Mesenchymal stem cell (in vitro differentiated cells and primary cell): ENCODE measurements at regions not wholly inside any gene's neighbourhood (a gene's known extent, or its start where the extent isn't known, plus 50 kb on each side); places are given as distances from the start of the nearest gene placed in this dataset.

Experiments used
- DNase-seq: peaks from one replicate; pipeline ENCODE4 v3.0.0-alpha.2; 2013
- H2AFZ ChIP-seq: one replicate; pipeline ENCODE4 v1.6.1; 2013; ENCODE audit warnings: low read depth, mild to moderate bottlenecking, control low read depth, inconsistent platforms, low read length, moderate library complexity
- H2AK5ac ChIP-seq: 2 replicates; pipeline ENCODE4 v1.6.1; 2013; ENCODE audit warnings: low read length, moderate library complexity, mild to moderate bottlenecking, inconsistent platforms; ENCODE audit not compliant: severe bottlenecking
- H2BK120ac ChIP-seq: one replicate; pipeline ENCODE4 v1.6.1; 2013; ENCODE audit warnings: low read depth, mild to moderate bottlenecking, inconsistent platforms, low read length, moderate library complexity
- H2BK12ac ChIP-seq, 2 experiments: one replicate each; pipeline ENCODE4 v1.6.1; 2013; ENCODE audit warnings: inconsistent platforms in 2 of 2, low read length in 2 of 2, mild to moderate bottlenecking in 2 of 2, moderate library complexity in 2 of 2, control low read depth in 1 of 2
- H2BK15ac ChIP-seq: one replicate; pipeline ENCODE4 v1.6.1; 2013; ENCODE audit warnings: mild to moderate bottlenecking, low read depth, inconsistent platforms; ENCODE audit not compliant: poor library complexity, severe bottlenecking
- H2BK5ac ChIP-seq: 2 replicates; pipeline ENCODE4 v1.6.1; 2013; ENCODE audit warnings: low read depth, mild to moderate bottlenecking, low read length, control low read depth, inconsistent platforms; ENCODE audit not compliant: poor library complexity, severe bottlenecking
- H3K14ac ChIP-seq, 2 experiments: one replicate each; pipeline ENCODE4 v1.6.1; 2013; ENCODE audit warnings: inconsistent platforms in 2 of 2, low read length in 2 of 2, control low read depth in 1 of 2, mild to moderate bottlenecking in 1 of 2, moderate library complexity in 1 of 2
- H3K18ac ChIP-seq, 2 experiments: one replicate each; pipeline ENCODE4 v1.6.1; 2013; ENCODE audit warnings: inconsistent platforms in 2 of 2, low read length in 2 of 2, control low read depth in 1 of 2, low read depth in 1 of 2, mild to moderate bottlenecking in 1 of 2
- H3K23ac ChIP-seq, 2 experiments: one replicate each; pipeline ENCODE4 v1.6.1; 2013; ENCODE audit warnings: inconsistent platforms in 2 of 2, low read length in 2 of 2, mild to moderate bottlenecking in 2 of 2, moderate library complexity in 2 of 2, control low read depth in 1 of 2
- H3K27ac ChIP-seq: 2 replicates; pipeline ENCODE4 v1.5.1; 2013; ENCODE audit warnings: mild to moderate bottlenecking, moderate library complexity, low read length, control low read depth, inconsistent platforms; ENCODE audit not compliant: poor library complexity, severe bottlenecking
- H3K27me3 ChIP-seq, 2 experiments: 2 replicates each; pipeline versions ENCODE4 v1.6.1 to v1.7.0; 2013; ENCODE audit warnings: low read length in 2 of 2, mild to moderate bottlenecking in 2 of 2, moderate library complexity in 2 of 2, control low read depth in 1 of 2, inconsistent platforms in 1 of 2; ENCODE audit not compliant: control insufficient read depth in 1 of 2, insufficient read depth in 1 of 2
- H3K36me3 ChIP-seq, 2 experiments: 2 replicates each; pipeline versions ENCODE4 v1.6.1 to v1.7.0; 2013; ENCODE audit warnings: low read length in 2 of 2, control low read depth in 1 of 2, inconsistent platforms in 1 of 2, low read depth in 1 of 2, mild to moderate bottlenecking in 1 of 2; ENCODE audit not compliant: insufficient read depth in 2 of 2, control insufficient read depth in 1 of 2
- H3K4ac ChIP-seq, 2 experiments: one replicate each; pipeline ENCODE4 v1.6.1; 2013; ENCODE audit warnings: inconsistent platforms in 2 of 2, low read length in 2 of 2, mild to moderate bottlenecking in 2 of 2, moderate library complexity in 2 of 2, control low read depth in 1 of 2, low read depth in 1 of 2
- H3K4me1 ChIP-seq: 2 replicates; pipeline ENCODE4 v1.6.1; 2013; ENCODE audit warnings: low read depth, low read length, control low read depth; ENCODE audit not compliant: control insufficient read depth, insufficient read depth
- H3K4me2 ChIP-seq: 2 replicates; pipeline ENCODE4 v1.6.1; 2013; ENCODE audit warnings: low read length, mild to moderate bottlenecking, inconsistent platforms; ENCODE audit not compliant: poor library complexity, severe bottlenecking
- H3K4me3 ChIP-seq, 2 experiments: 2 replicates each; pipeline versions ENCODE4 v1.5.1 to v1.7.0; 2013; ENCODE audit warnings: low read length in 2 of 2, mild to moderate bottlenecking in 2 of 2, control low read depth in 1 of 2, low read depth in 1 of 2; ENCODE audit not compliant: insufficient read depth in 1 of 2
- H3K79me1 ChIP-seq: replicated peaks from 2 replicates; pipeline ENCODE4 v1.6.1; 2013; ENCODE audit warnings: mild to moderate bottlenecking, control low read depth, low read length, inconsistent platforms; ENCODE audit not compliant: poor library complexity, severe bottlenecking
- H3K9ac ChIP-seq: 2 replicates; pipeline ENCODE4 v1.7.0; 2013; ENCODE audit warnings: mild to moderate bottlenecking, low read length, moderate library complexity
- H3K9me3 ChIP-seq: 2 replicates; pipeline ENCODE4 v1.7.0; 2013; ENCODE audit warnings: mild to moderate bottlenecking, low read length; ENCODE audit not compliant: control insufficient read depth
- H4K8ac ChIP-seq: one replicate; pipeline ENCODE4 v1.6.1; 2013; ENCODE audit warnings: inconsistent platforms, mild to moderate bottlenecking, low read length, moderate library complexity
- H4K91ac ChIP-seq: one replicate; pipeline ENCODE4 v1.6.1; 2013; ENCODE audit warnings: mild to moderate bottlenecking, low read length, inconsistent platforms
- WGBS: methylation state at CpG from one replicate; pipeline ENCODE4 v1.1.7; 2013; ENCODE audit warnings: mixed read lengths; 5-methylcytosine and 5-hydroxymethylcytosine counted together

DNA sequence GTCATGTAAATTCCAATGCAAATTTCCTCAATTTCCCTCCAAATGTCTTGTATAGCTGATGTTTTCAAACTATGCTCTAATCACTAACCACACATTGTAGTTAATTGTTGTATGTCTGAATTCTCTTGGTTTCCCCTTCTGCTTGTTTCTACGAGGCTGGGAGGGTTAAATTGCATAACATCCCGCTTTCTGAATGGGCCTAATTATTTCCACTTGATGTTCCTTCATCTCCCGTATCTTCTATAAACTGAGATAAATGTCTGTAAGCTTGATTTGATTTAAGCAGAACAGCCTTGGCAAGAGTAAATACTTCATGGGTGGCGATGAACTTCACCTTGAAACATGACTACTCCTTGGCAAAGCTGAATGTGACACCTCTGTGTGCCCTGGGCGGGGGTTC is 72.2 kb downstream of the SERINC2 start:
- no peak overlapping the region for H3K18ac ChIP-seq
- H3K4me2 ChIP-seq, result no peak overlapping the region
- no peak for DNase-seq
- no peaks in the 10 kb centered on the region for H3K79me1 ChIP-seq
- H2AFZ ChIP-seq, result no peak overlapping the region
- no peak overlapping the region for H2BK120ac ChIP-seq
- peaks cover 7% of the 10 kb centered on the region for H3K4me1 ChIP-seq
- no peak overlapping the region for H2BK15ac ChIP-seq
- H3K4me3 ChIP-seq, result no peak overlapping the region
- H3K36me3 ChIP-seq, result no peaks in the 10 kb centered on the region
- no peak overlapping the region for H3K23ac ChIP-seq
- no peak overlapping the region for H3K4ac ChIP-seq
- H4K8ac ChIP-seq, result no peak overlapping the region
- H3K9me3 ChIP-seq, result peaks cover 10% of the 10 kb centered on the region
- H2BK5ac ChIP-seq, result no peak overlapping the region
- H2AK5ac ChIP-seq, result no peak overlapping the region
- H3K27ac ChIP-seq, result no peak overlapping the region
- H3K27me3 ChIP-seq, result peaks cover 11 to 49% of the 10 kb centered on the region in 2 experiments
- WGBS, result 79% methylated on average over 2 of the region's 5 CpGs
- H4K91ac ChIP-seq, result no peak overlapping the region
- no peak overlapping the region for H3K9ac ChIP-seq
- no peak overlapping the region for H3K14ac ChIP-seq
- H2BK12ac ChIP-seq, result no peak overlapping the region

DNA sequence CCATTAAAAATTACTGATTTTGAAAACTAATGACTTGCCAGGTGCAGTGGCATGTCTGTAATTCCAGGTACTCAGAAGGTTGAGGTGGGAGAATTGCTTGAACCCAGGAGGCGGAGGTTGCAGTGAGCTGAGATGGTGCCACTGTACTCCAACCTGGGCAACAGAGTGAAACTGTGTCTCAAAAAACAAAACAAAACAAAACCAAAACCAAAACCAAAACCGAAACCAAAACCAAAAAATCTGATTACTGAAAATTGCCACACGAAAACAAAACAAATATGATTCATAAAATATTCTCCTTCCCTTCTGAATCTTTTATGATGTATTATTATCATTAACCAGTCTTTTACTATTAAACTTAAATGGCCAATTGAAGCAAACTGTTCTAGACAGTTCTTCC is 74.1 kb downstream of the SERINC2 start:
- no peak overlapping the region for H3K9ac ChIP-seq
- H2AK5ac ChIP-seq, result no peak overlapping the region
- no peak overlapping the region for H4K91ac ChIP-seq
- no peak overlapping the region for H3K23ac ChIP-seq
- H3K4me3 ChIP-seq, result no peak overlapping the region
- H2AFZ ChIP-seq, result no peak overlapping the region
- H3K79me1 ChIP-seq, result no peaks in the 10 kb centered on the region
- no peak overlapping the region for H3K27ac ChIP-seq
- H3K14ac ChIP-seq, result no peak overlapping the region
- no peak for DNase-seq
- no peak overlapping the region for H3K4ac ChIP-seq
- H4K8ac ChIP-seq, result no peak overlapping the region
- H2BK120ac ChIP-seq, result no peak overlapping the region
- no peaks in the 10 kb centered on the region for H3K36me3 ChIP-seq
- 94% methylated on average over 2 of the region's 3 CpGs for WGBS
- no peak overlapping the region for H3K18ac ChIP-seq
- no peak overlapping the region for H2BK15ac ChIP-seq
- peaks cover 12% of the 10 kb centered on the region for H3K9me3 ChIP-seq
- no peak overlapping the region for H2BK12ac ChIP-seq
- H3K27me3 ChIP-seq, result peaks cover 22 to 69% of the 10 kb centered on the region in 2 experiments
- no peak overlapping the region for H2BK5ac ChIP-seq
- H3K4me1 ChIP-seq, result peaks cover 7% of the 10 kb centered on the region
- no peak overlapping the region for H3K4me2 ChIP-seq

DNA sequence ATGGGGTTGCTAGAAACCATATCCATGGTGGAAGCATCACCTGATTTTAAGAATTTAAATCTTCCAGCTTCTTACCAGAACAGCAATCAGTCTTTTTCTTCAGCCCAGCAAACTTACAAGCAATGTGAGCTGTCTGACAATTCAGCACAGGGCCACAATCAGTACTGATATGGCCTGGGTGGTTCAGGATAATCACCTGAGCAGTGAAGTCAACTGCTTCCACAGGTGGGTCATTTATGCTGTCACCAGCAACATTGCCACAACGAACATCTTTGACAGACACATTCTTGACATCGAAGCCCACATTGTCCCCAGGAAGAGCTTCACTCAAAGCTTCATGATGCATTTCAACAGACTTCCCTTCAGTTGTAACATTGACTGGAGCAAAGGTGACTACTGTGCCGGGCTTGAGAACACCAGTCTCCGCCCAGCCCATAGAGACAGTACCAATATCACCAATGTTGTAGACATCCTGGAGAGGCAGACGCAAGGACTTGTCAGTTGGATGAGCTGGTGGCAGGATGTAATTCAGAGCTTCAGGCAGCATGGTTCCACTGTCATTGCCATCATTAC is 74.8 kb downstream of the SERINC2 start:
- 91% methylated on average over 5 of the region's 5 CpGs for WGBS

GRCh38 chr1:31488528-31488927 is 75.5 kb downstream of the SERINC2 start:
- Histone ChIP-seq H3K27me3 (peaks cover 24 to 78% of the 10 kb centered on the region in 2 experiments), H3K79me1 (no peaks in the 10 kb centered on the region), H3K4me3 (no peak overlapping the region), H2BK12ac (no peak overlapping the region), H2AFZ (no peak overlapping the region), H2BK5ac (no peak overlapping the region), H3K9me3 (peaks cover 12% of the 10 kb centered on the region), H2BK15ac (no peak overlapping the region), H3K4ac (no peak overlapping the region), H2BK120ac (no peak overlapping the region), H3K18ac (no peak overlapping the region), H4K91ac (no peak overlapping the region), H3K27ac (no peak overlapping the region), H3K4me2 (no peak overlapping the region), H3K23ac (no peak overlapping the region), H2AK5ac (no peak overlapping the region), H3K36me3 (no peaks in the 10 kb centered on the region), H3K9ac (no peak overlapping the region), H4K8ac (no peak overlapping the region), H3K4me1 (peaks cover 4% of the 10 kb centered on the region), H3K14ac (no peak overlapping the region)
- DNase-seq, result no peak
- 96% methylated on average over 3 of the region's 4 CpGs for WGBS

More for the DNA sequence above, 74.8 kb downstream of the SERINC2 start:
- peaks cover 4% of the 10 kb centered on the region for H3K4me1 ChIP-seq
- H2BK120ac ChIP-seq, result no peak overlapping the region
- DNase-seq, result no peak
- H3K4me2 ChIP-seq, result no peak overlapping the region
- no peak overlapping the region for H3K14ac ChIP-seq
- H3K4me3 ChIP-seq, result no peak overlapping the region
- H3K18ac ChIP-seq, result no peak overlapping the region
- peaks cover 24 to 71% of the 10 kb centered on the region in 2 experiments for H3K27me3 ChIP-seq
- H3K36me3 ChIP-seq, result no peaks in the 10 kb centered on the region
- no peak overlapping the region for H2AK5ac ChIP-seq
- no peak overlapping the region for H2BK15ac ChIP-seq
- H2BK5ac ChIP-seq, result no peak overlapping the region
- no peak overlapping the region for H2BK12ac ChIP-seq
- no peak overlapping the region for H3K4ac ChIP-seq
- H3K9me3 ChIP-seq, result peaks cover 12% of the 10 kb centered on the region
- no peak overlapping the region for H2AFZ ChIP-seq
- no peaks in the 10 kb centered on the region for H3K79me1 ChIP-seq
- H4K8ac ChIP-seq, result no peak overlapping the region
- no peak overlapping the region for H3K27ac ChIP-seq
- H4K91ac ChIP-seq, result no peak overlapping the region
- no peak overlapping the region for H3K9ac ChIP-seq
- H3K23ac ChIP-seq, result no peak overlapping the region
